Naive thymus-derived CD8-positive, alpha-beta T cell (primary cell): ENCODE measurements at regions not wholly inside any gene's neighbourhood (a gene's known extent, or its start where the extent isn't known, plus 50 kb on each side); places are given as distances from the start of the nearest gene placed in this dataset.

ENCODE experiments used
- ATAC-seq, 2 donors: fragments of 150-1000 bp; cut with Tn5 transposase in 1 of 2; sonication (Bioruptor Pico), chemical (Tn5 transposase) in 1 of 2; 1 replicate in 1 of 2; 2 replicates in 1 of 2; pipeline ENCODE4 v1.10.0; 2021; ENCODE audit warnings: mild to moderate bottlenecking in 2 of 2, moderate library complexity in 2 of 2
- POLR2A ChIA-PET: fragments of 350-600 bp; sonication (Branson Sonifier 250); formaldehyde crosslinking; loops from one replicate; lab custom pipeline; 2021; ENCODE audit warnings: antibody characterized with exemption; lab: Charles Lee
- DNase-seq, 10 donors: peaks; one replicate each; pipeline versions ENCODE4 v3.0.0 to v3.0.0-alpha.2; 2020 to 2022
- H3K27ac Mint-ChIP-seq, 10 donors: one replicate each; pipeline ENCODE4 v1.8.0; 2020 to 2022; ENCODE audit warnings: mild to moderate bottlenecking in 10 of 10, mixed read lengths in 10 of 10, moderate library complexity in 4 of 10, inconsistent platforms in 1 of 10
- H3K27me3 Mint-ChIP-seq, 5 donors: one replicate each; pipeline ENCODE4 v1.8.0; 2021 to 2022; ENCODE audit warnings: mixed read lengths in 5 of 5
- H3K36me3 Mint-ChIP-seq, 3 donors: one replicate each; pipeline ENCODE4 v1.8.0; 2020 to 2022; ENCODE audit warnings: mixed read lengths in 3 of 3, mild to moderate bottlenecking in 2 of 3, inconsistent platforms in 1 of 3
- H3K4me1 Mint-ChIP-seq, 4 donors: one replicate each; pipeline ENCODE4 v1.8.0; 2021 to 2022; ENCODE audit warnings: mixed read lengths in 4 of 4
- H3K4me3 Mint-ChIP-seq, 10 donors: one replicate each; pipeline ENCODE4 v1.8.0; 2020 to 2022; ENCODE audit warnings: mild to moderate bottlenecking in 10 of 10, mixed read lengths in 10 of 10, moderate library complexity in 6 of 10, inconsistent platforms in 1 of 10
- H3K9me3 Mint-ChIP-seq, 9 donors: one replicate each; pipeline ENCODE4 v1.8.0; 2020 to 2022; ENCODE audit warnings: mixed read lengths in 9 of 9, mild to moderate bottlenecking in 3 of 9, inconsistent platforms in 1 of 9, moderate library complexity in 1 of 9

GRCh38 chr4:19752599-19752998 is 499.1 kb upstream of the SLIT2 start:
- no peak for ATAC-seq
- H3K27me3 Mint-ChIP-seq = no peaks in the 10 kb centered on the region
- no peaks in the 10 kb centered on the region for H3K36me3 Mint-ChIP-seq
- H3K4me1 Mint-ChIP-seq = no peaks in the 10 kb centered on the region
- H3K27ac Mint-ChIP-seq = no peak overlapping the region
- H3K9me3 Mint-ChIP-seq = peaks cover 0 to 16% (median 2%) of the 10 kb centered on the region in 9 donors
- no peak overlapping the region for H3K4me3 Mint-ChIP-seq
- POLR2A ChIA-PET = no interaction called here
- DNase-seq = no peak

DNA sequence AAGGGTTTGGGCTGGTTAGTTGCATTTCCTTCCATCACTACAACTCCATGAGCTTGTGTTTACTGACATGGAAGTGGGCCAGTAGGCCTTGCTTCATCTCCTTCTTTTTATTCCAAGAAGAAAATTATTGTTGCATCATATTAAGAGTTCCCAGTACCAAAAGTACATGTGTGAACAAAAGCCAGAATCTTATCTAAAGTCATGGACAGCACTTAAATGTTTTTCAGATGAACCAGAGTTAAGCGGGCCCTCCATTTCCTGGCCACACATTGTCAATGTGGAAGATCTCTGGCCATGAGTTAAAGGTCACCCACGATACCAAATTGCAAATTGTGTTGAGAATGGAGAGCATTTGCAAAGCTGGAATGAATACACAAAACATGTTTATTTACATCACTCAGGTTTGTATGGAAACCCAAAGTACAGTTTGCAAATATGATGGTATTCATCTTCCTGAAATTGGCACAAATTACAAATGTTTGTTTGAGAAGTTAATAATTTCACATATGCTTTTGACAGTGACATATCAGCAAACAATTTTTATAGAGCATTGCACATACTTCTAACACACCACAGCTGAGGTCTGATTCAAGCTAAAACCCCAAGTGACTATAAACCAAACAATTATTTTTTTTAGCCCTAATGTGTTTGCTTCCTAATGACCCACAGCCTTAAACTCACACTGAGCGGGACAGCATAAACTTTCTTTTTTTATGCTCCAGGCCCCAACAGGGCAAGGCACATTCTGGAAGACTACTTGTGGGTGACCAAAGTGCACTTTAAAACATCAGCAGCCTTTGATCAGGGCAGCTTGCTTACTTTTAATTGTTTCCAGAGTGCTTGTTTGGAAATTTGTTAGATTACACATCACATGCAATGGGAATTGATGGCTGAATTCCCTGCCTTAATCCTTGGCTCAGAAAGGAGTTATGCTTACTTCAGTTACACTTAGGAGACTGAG is 502.9 kb upstream of the SLIT2 start:
- Mint-ChIP-seq H3K9me3 (peaks cover 0 to 18% (median 4%) of the 10 kb centered on the region in 9 donors), H3K4me3 (no peak overlapping the region), H3K27ac (no peak overlapping the region), H3K36me3 (no peaks in the 10 kb centered on the region), H3K27me3 (no peaks in the 10 kb centered on the region), H3K4me1 (no peaks in the 10 kb centered on the region)
- POLR2A ChIA-PET = no interaction called here
- no peak for ATAC-seq
- no peak for DNase-seq

DNA sequence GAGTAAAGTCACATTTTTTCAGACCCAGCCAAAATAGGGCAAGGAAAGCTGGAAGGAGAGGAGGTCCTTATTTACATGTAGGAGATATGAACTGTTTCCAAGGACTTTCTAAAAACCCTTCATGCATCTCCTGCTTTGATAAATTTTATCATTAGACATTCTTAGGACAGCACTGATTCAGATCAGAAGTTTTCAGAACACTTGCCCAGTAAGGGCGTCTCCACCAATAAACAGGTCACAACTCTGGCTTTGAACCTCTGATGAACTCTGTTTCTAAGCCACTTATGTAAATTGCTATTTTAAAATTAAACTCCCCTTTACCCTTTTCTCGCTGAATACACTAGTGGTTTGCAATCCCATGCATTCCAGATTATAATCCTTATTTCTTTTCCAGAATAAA is 505.3 kb upstream of the SLIT2 start:
- H3K36me3 Mint-ChIP-seq = no peaks in the 10 kb centered on the region
- peaks cover 0 to 19% (median 5%) of the 10 kb centered on the region in 9 donors for H3K9me3 Mint-ChIP-seq
- H3K27me3 Mint-ChIP-seq = no peaks in the 10 kb centered on the region
- no peak for DNase-seq
- H3K4me1 Mint-ChIP-seq = no peaks in the 10 kb centered on the region
- no peak overlapping the region for H3K27ac Mint-ChIP-seq
- H3K4me3 Mint-ChIP-seq = no peak overlapping the region
- POLR2A ChIA-PET = no interaction called here
- ATAC-seq = no peak

GRCh38 chr4:19743115-19743638 is 508.5 kb upstream of the SLIT2 start:
- Mint-ChIP-seq H3K27ac (no peak overlapping the region), H3K4me3 (no peak overlapping the region), H3K9me3 (peaks cover 0 to 15% (median 9%) of the 10 kb centered on the region in 9 donors), H3K27me3 (no peaks in the 10 kb centered on the region), H3K36me3 (no peaks in the 10 kb centered on the region), H3K4me1 (no peaks in the 10 kb centered on the region)
- DNase-seq (no peak), ATAC-seq (no peak)
- POLR2A ChIA-PET = no interaction called here

DNA sequence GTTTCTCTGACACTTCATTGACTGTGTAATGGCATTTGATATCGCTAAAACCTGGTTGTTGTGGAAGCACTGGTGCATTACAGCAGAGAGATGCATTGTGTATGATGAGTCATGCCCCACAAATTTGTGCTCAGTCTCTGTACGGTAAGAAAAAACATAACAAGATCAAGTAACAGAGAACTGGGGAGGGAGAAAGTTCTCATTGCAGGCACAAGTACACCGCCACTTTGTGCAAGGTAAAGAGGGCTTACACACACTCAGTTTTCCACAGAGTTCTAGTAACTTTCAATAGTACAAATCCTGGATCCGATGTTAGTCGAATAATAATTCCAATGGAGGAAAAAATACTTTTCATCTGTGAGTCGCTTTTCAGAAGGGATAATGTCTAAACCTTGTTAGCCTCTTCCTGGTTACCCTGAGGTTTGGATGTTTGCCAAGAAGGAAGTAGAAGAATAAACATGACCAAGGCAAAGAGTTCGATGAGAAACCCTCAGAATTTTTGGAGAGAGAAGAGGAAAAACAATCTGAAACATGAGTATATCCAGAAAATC is 512.5 kb upstream of the SLIT2 start:
- Mint-ChIP-seq H3K36me3 (no peaks in the 10 kb centered on the region), H3K9me3 (peaks cover 0 to 16% (median 8%) of the 10 kb centered on the region in 9 donors), H3K27ac (no peak overlapping the region), H3K27me3 (no peaks in the 10 kb centered on the region), H3K4me3 (no peak overlapping the region), H3K4me1 (no peaks in the 10 kb centered on the region)
- DNase-seq (no peak), ATAC-seq (no peak)
- POLR2A ChIA-PET = no interaction called here

DNA sequence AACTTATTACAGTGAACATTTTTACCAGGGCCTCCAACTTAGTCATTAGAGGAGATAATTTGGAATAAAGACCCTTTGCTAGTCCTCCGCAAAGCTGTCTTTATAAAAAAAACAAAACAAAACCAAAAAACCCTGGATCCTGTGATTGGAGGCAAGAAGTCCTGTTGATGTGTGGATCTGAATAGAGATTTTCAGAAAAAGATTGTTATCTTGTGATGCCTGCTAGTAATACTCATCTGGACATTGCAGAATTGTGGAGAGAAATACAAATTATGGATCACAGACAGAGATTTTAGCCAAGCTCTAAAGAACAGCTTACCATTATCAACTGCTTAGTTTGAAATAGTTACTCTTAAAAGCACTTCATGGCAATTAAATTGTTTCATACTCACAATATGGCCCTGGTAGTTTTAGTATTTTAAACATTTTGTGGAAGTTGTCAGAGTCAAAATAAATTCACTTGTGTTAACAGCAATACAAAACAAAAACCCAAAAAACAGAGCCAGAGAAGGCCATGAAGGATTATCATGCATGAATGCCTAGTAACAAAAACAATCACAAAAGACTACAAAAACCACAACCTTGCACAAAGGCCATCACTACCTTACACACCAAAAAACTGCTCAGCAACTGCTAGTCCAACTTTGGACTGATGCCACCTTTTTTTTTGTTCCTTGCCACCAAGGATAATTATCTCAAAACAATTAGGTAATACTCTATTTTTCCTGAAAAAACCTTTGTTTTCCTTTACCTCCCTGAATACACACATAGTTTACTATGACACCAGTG is 514.5 kb upstream of the SLIT2 start:
- POLR2A ChIA-PET = no interaction called here
- Mint-ChIP-seq H3K27me3 (no peaks in the 10 kb centered on the region), H3K4me1 (no peaks in the 10 kb centered on the region), H3K27ac (no peak overlapping the region), H3K9me3 (peaks cover 0 to 14% (median 6%) of the 10 kb centered on the region in 9 donors), H3K36me3 (no peaks in the 10 kb centered on the region), H3K4me3 (no peak overlapping the region)
- ATAC-seq (no peak), DNase-seq (no peak)

GRCh38 chr4:19735012-19735411 is 516.7 kb upstream of the SLIT2 start:
- Mint-ChIP-seq H3K9me3 (peaks cover 2 to 22% (median 12%) of the 10 kb centered on the region in 9 donors), H3K4me1 (peaks cover 0 to 2% (median under 1%) of the 10 kb centered on the region in 4 donors), H3K4me3 (no peak overlapping the region), H3K36me3 (no peaks in the 10 kb centered on the region), H3K27ac (no peak overlapping the region), H3K27me3 (no peaks in the 10 kb centered on the region)
- ATAC-seq = no peak
- POLR2A ChIA-PET = no interaction called here
- DNase-seq = no peak

- ATAC-seq (no peak), DNase-seq (no peak)
- Mint-ChIP-seq H3K27ac (no peak overlapping the region), H3K9me3 (peaks cover 0 to 35% (median 14%) of the 10 kb centered on the region in 9 donors), H3K27me3 (no peaks in the 10 kb centered on the region), H3K4me1 (peaks cover 0 to 8% (median 5%) of the 10 kb centered on the region in 4 donors), H3K4me3 (no peak overlapping the region), H3K36me3 (no peaks in the 10 kb centered on the region)
- POLR2A ChIA-PET = no interaction called here
Measured at GRCh38 chr4:19729886-19730651, 521.6 kb upstream of the SLIT2 start.

- Mint-ChIP-seq H3K4me3 (no peak overlapping the region), H3K4me1 (peaks cover 0 to 8% (median 5%) of the 10 kb centered on the region in 4 donors), H3K36me3 (no peaks in the 10 kb centered on the region), H3K9me3 (peaks cover 0 to 32% (median 10%) of the 10 kb centered on the region in 9 donors), H3K27ac (no peak overlapping the region), H3K27me3 (no peaks in the 10 kb centered on the region)
- POLR2A ChIA-PET = no interaction called here
- DNase-seq = no peak
- ATAC-seq = no peak
Measured at GRCh38 chr4:19728773-19729172, 522.9 kb upstream of the SLIT2 start.

DNA sequence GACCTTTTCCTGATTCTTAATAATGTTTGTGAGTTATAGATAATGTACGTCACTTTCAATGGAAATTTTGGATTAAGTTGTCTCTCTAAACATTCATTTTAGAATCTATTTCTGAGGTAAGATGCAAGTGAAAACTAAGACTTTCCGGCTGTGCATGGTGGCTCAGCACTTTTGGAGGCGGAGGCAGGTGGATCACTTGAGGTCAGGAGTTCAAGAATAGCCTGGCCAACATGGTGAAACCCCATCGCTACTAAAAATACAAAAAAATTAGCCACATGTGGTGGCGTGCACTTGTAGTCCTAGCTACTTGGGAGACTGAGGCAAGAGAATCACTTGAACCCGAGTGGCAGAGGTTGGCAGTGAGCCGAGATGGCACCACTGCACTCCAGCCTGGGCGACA is 524.6 kb upstream of the SLIT2 start:
- POLR2A ChIA-PET = no interaction called here
- Mint-ChIP-seq H3K4me3 (no peak overlapping the region), H3K27me3 (no peaks in the 10 kb centered on the region), H3K9me3 (peaks cover 0 to 41% (median 11%) of the 10 kb centered on the region in 9 donors), H3K27ac (no peak overlapping the region), H3K36me3 (no peaks in the 10 kb centered on the region), H3K4me1 (peaks cover 0 to 8% (median 5%) of the 10 kb centered on the region in 4 donors)
- ATAC-seq (no peak), DNase-seq (no peak)

GRCh38 chr4:19725130-19725529 is 526.6 kb upstream of the SLIT2 start:
- no peaks in the 10 kb centered on the region for H3K27me3 Mint-ChIP-seq
- peaks cover 0 to 8% (median 4%) of the 10 kb centered on the region in 4 donors for H3K4me1 Mint-ChIP-seq
- no peak overlapping the region for H3K27ac Mint-ChIP-seq
- no peaks in the 10 kb centered on the region for H3K36me3 Mint-ChIP-seq
- POLR2A ChIA-PET = no interaction called here
- no peak for ATAC-seq
- peaks cover 0 to 32% (median 9%) of the 10 kb centered on the region in 9 donors for H3K9me3 Mint-ChIP-seq
- H3K4me3 Mint-ChIP-seq = no peak overlapping the region
- no peak for DNase-seq

DNA sequence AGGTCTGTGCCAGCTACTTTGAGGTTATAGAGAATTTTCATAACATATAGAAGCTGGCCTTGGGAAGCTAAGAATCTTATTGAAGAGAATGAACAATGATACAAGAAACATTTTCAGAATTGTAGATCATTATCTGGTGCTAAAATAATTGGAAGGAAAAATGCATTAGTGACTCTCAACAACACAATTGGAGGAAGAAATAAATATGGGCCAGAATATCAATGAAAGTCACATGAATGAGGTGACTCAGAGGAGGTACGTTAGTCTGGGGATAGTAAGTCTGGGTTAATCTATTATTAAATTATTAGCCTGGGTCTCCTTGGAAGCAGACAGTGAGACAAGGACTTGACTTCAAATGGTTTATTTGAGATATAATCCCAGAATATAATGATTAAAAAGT is 529.3 kb upstream of the SLIT2 start:
- H3K36me3 Mint-ChIP-seq = peaks cover 0 to 5% (median 0%) of the 10 kb centered on the region in 3 donors
- POLR2A ChIA-PET = no interaction called here

More for the DNA sequence above, 529.3 kb upstream of the SLIT2 start:
- Mint-ChIP-seq H3K27me3 (no peaks in the 10 kb centered on the region), H3K4me1 (no peaks in the 10 kb centered on the region), H3K4me3 (no peak overlapping the region), H3K9me3 (peaks cover 0 to 21% (median 7%) of the 10 kb centered on the region in 9 donors), H3K27ac (no peak overlapping the region)
- no peak for DNase-seq
- no peak for ATAC-seq
